RWPE2 (cell line): ENCODE measurements at regions not wholly inside any gene's neighbourhood (a gene's known extent, or its start where the extent isn't known, plus 50 kb on each side); places are given as distances from the start of the nearest gene placed in this dataset.
"Not testable (repeated sequence)": the region's sequence is repeated elsewhere in the genome, so short reads cannot be mapped to it uniquely, and the experiment has no call there.

Source experiments
- ATAC-seq: fragments of 200-7000 bp; cut with Tn5 transposase; 3 replicates; pipeline ENCODE4 v1.9.1; 2021; ENCODE audit warnings: low read depth
- DNase-seq: peaks from one replicate; pipeline ENCODE4 v3.0.0-alpha.2; 2020; ENCODE audit warnings: low spot score
- H3K27ac ChIP-seq: fragments of 450-650 bp; 2 replicates; pipeline ENCODE4 v1.5.1; 2017; ENCODE audit warnings: mild to moderate bottlenecking; ENCODE audit not compliant: poor library complexity, severe bottlenecking
- H3K27me3 ChIP-seq: fragments of 250-450 bp; sonication (Bioruptor Pico); 2 replicates; pipeline ENCODE4 v1.5.1; 2021; ENCODE audit warnings: mild to moderate bottlenecking, moderate library complexity; ENCODE audit not compliant: insufficient read depth, poor library complexity, severe bottlenecking
- H3K36me3 ChIP-seq: fragments of 250-450 bp; sonication (Bioruptor Pico); 2 replicates; pipeline ENCODE4 v1.5.1; 2020; ENCODE audit warnings: low read depth, mild to moderate bottlenecking, moderate library complexity
- H3K4me1 ChIP-seq: fragments of 250-450 bp; sonication (Bioruptor Pico); 2 replicates; pipeline ENCODE4 v1.5.1; 2021; ENCODE audit warnings: mild to moderate bottlenecking, moderate library complexity; ENCODE audit not compliant: insufficient read depth, poor library complexity, severe bottlenecking
- H3K4me3 ChIP-seq: fragments of 250-450 bp; sonication (Bioruptor Pico); 2 replicates; pipeline ENCODE4 v1.5.1; 2021; ENCODE audit warnings: mild to moderate bottlenecking, moderate library complexity; ENCODE audit not compliant: severe bottlenecking
- H3K9me3 ChIP-seq: fragments of 250-450 bp; sonication (Bioruptor Pico); 2 replicates; pipeline ENCODE4 v1.5.1; 2021; ENCODE audit warnings: mild to moderate bottlenecking, moderate library complexity; ENCODE audit not compliant: severe bottlenecking

- ATAC-seq = peak; percentile 50; the same call in 1 of the 3 replicates
- H3K9me3 ChIP-seq, H3K27ac ChIP-seq, H3K27me3 ChIP-seq, H3K36me3 ChIP-seq, DNase-seq, H3K4me1 ChIP-seq, H3K4me3 ChIP-seq: not testable (repeated sequence)
Observed at GRCh38 chr2:89154247-89154682, 462.8 kb downstream of the RPIA start.

- not testable (repeated sequence) for H3K27me3 ChIP-seq, DNase-seq
- peak; percentile 42; the same call in 1 of the 3 replicates for ATAC-seq
Observed at GRCh38 chr2:89160306-89160705, 468.8 kb downstream of the RPIA start.

GRCh38 chr2:89161626-89162025 is 470.2 kb downstream of the RPIA start:
- not testable (repeated sequence) for H3K4me1 ChIP-seq, H3K9me3 ChIP-seq, ATAC-seq, H3K27me3 ChIP-seq, H3K36me3 ChIP-seq, H3K4me3 ChIP-seq, H3K27ac ChIP-seq, DNase-seq

More at GRCh38 chr2:89160306-89160705, 468.8 kb downstream of the RPIA start:
- not testable (repeated sequence) for H3K4me1 ChIP-seq, H3K27ac ChIP-seq, H3K9me3 ChIP-seq, H3K4me3 ChIP-seq, H3K36me3 ChIP-seq

- not testable (repeated sequence) for H3K27ac ChIP-seq, H3K4me1 ChIP-seq, DNase-seq, H3K4me3 ChIP-seq, H3K36me3 ChIP-seq, H3K9me3 ChIP-seq, ATAC-seq, H3K27me3 ChIP-seq
Observed at GRCh38 chr2:89170506-89171173, 479.2 kb downstream of the RPIA start.

GRCh38 chr2:89171174-89171519 is 479.7 kb downstream of the RPIA start:
- not testable (repeated sequence) for H3K9me3 ChIP-seq, H3K27ac ChIP-seq, DNase-seq, H3K36me3 ChIP-seq, H3K4me3 ChIP-seq, ATAC-seq, H3K4me1 ChIP-seq, H3K27me3 ChIP-seq

- H3K27me3 ChIP-seq, ATAC-seq, H3K9me3 ChIP-seq, H3K36me3 ChIP-seq, H3K27ac ChIP-seq, H3K4me1 ChIP-seq, H3K4me3 ChIP-seq, DNase-seq: not testable (repeated sequence)
Observed at GRCh38 chr2:89177004-89177403, 485.5 kb downstream of the RPIA start.

- not testable (repeated sequence) for ATAC-seq, H3K9me3 ChIP-seq, H3K27ac ChIP-seq, DNase-seq, H3K36me3 ChIP-seq, H3K4me1 ChIP-seq, H3K27me3 ChIP-seq, H3K4me3 ChIP-seq
Observed at GRCh38 chr2:89182221-89182620, 490.7 kb downstream of the RPIA start.

- H3K27me3 ChIP-seq, DNase-seq, H3K9me3 ChIP-seq, H3K27ac ChIP-seq, H3K4me3 ChIP-seq, H3K36me3 ChIP-seq, H3K4me1 ChIP-seq, ATAC-seq: not testable (repeated sequence)
Observed at GRCh38 chr2:89184746-89185145, 493.3 kb downstream of the RPIA start.

- not testable (repeated sequence) for H3K4me3 ChIP-seq, ATAC-seq
Observed at GRCh38 chr2:89195636-89196251, 504.3 kb downstream of the RPIA start.

GRCh38 chr2:89196719-89197118 is 505.2 kb downstream of the RPIA start:
- DNase-seq, H3K9me3 ChIP-seq, H3K27ac ChIP-seq, H3K36me3 ChIP-seq, H3K4me3 ChIP-seq, ATAC-seq, H3K4me1 ChIP-seq, H3K27me3 ChIP-seq: not testable (repeated sequence)

More at GRCh38 chr2:89195636-89196251, 504.3 kb downstream of the RPIA start:
- H3K4me1 ChIP-seq, H3K9me3 ChIP-seq, H3K36me3 ChIP-seq, H3K27ac ChIP-seq, H3K27me3 ChIP-seq, DNase-seq: not testable (repeated sequence)

GRCh38 chr2:89198026-89198425 is 506.6 kb downstream of the RPIA start:
- not testable (repeated sequence) for ATAC-seq, H3K27ac ChIP-seq, H3K27me3 ChIP-seq, H3K36me3 ChIP-seq, H3K9me3 ChIP-seq, DNase-seq, H3K4me1 ChIP-seq, H3K4me3 ChIP-seq
